ENCODE measurements at regions not wholly inside any gene's neighbourhood (a gene's known extent, or its start where the extent isn't known, plus 50 kb on each side); places are given as distances from the start of the nearest gene placed in this dataset.

DNA sequence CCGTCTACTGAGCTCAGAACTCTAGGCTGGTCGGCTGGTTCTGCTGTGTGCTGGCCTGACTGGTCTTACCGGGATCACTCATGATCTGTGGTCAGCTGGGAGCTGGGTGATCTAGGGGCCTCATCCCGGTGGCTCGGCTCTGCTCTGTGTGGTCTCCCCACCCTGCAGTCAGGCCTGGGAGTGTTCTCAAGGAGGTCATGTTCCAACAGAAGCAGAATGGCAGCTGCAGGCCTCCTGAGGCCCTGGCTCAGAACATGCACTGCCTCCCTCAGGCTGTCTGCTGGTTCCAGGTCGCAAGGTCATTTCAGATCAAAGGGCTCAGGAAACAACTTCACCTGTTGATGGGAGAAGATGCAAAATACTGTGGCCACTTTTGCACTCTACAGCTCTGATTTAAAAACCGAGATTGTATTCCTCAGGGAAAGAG is 81.1 kb upstream of the RFX8 start:
- no peak for DNase-seq

GRCh38 chr2:101551336-101551888 is 76.5 kb upstream of the RFX8 start:
- no peak for DNase-seq

DNA sequence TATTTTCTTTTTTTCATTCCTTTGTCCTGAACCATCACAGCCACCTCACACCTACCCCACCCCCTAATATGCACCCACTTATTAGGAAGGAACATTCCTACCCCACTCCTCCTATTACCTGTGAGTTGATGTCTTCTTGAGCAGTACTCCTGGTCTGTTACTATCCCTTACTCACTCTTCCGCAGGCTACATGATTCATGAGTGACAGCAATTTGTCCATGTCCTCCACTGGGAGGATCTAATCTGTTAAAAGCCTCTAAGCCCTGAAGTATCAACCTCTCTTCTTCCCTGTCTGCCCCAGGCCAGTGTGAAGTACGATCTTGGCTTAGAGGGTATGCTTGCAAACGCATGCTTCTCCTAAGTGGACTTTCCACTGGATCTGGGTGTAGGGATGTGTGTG is 75.6 kb upstream of the RFX8 start:
- DNase-seq = no peak

DNA sequence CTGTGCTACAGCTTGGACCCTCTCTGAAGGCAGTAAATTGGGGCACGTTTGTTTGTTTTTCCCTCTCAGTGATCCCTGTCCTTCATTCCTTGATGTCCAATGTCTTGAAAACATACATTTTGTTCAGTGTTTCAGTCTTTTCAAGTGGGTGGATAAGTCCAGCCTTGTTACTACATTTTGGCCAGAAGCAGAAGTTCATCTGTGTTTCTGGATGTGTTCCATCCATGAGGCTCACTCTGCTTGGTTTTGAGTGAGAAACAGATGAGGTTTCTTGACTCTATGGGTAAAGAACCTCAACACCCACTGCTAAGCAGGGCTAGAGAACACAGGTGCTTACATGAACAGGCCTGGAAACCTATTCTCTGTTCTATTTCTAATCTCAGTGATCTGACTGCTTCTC is 74.5 kb upstream of the RFX8 start:
- no peak for DNase-seq

- no peak for DNase-seq
Measured at GRCh38 chr2:101546376-101547058, 71.6 kb upstream of the RFX8 start.

GRCh38 chr2:101545950-101546349 is 71.0 kb upstream of the RFX8 start:
- no peak for DNase-seq

GRCh38 chr2:101540518-101540917 is 65.6 kb upstream of the RFX8 start:
- DNase-seq = no peak

DNA sequence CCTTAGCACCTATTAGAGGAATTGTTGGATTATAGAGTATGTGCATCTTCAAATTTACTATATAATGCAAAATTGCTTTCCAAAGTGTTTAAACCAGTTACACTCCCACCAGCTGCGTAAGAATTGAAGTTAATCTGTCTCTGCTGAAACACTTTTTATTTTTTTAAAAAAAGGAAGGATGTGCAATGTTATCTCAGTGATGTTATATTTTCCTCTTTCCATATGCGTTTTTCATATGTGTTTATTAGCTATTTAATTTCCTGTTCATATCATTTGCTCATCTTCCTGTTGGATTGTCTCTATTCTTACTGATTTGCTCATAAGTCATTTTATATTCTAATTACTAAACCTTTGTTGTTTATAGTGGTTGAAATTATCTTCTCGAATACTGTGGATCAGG is 63.2 kb upstream of the RFX8 start:
- DNase-seq = no peak

- DNase-seq = no peak
Measured at GRCh38 chr2:101534149-101534611, 59.3 kb upstream of the RFX8 start.

DNA sequence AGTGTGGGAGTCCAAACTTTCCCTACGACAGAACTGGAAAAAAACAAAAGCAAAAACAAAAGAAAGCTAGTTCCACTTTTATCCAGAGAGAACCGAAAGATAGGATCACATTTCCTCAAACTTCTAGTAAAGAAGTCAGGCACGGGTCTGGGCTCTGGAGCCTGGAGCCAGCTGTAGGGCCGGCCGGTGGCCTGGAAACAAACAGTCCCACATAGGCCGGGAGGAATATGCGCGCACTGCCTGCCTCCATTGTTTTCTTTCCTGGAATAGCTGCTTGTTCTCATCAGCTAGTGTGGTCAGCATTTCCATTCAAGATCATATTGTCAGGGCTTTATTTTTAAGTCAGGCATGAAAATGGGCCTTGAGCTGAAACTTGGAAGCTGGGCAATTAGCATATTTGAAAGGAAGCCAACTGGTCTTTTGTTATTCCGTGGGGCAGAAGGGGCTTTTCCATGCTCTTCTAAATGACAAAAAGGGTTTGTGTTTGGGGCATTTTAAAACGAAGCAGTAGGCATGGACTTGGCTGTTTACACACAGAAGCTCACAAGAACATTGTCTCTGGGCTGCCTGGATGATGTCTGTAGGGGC is 58.7 kb upstream of the RFX8 start:
- DNase-seq = no peak

DNA sequence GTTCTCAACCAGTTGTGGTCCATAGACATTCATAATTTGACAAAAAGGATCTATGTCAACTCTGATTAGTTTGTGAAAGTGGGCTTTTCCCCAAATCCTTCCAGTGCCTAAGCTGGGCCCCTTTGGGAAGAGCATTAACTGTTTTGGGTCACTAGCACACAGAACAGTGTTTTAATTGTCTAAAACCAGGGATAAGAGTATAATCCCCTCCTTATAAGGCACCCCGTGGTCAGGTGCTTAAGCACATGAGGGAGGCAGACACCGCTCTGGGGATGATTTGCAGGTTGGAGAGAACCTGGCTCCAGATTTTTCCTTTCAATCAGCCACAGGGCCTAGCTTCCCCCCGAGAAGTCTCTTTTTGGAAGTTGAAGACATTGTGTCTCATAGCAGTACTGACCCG is 53.6 kb upstream of the RFX8 start:
- DNase-seq = no peak

DNA sequence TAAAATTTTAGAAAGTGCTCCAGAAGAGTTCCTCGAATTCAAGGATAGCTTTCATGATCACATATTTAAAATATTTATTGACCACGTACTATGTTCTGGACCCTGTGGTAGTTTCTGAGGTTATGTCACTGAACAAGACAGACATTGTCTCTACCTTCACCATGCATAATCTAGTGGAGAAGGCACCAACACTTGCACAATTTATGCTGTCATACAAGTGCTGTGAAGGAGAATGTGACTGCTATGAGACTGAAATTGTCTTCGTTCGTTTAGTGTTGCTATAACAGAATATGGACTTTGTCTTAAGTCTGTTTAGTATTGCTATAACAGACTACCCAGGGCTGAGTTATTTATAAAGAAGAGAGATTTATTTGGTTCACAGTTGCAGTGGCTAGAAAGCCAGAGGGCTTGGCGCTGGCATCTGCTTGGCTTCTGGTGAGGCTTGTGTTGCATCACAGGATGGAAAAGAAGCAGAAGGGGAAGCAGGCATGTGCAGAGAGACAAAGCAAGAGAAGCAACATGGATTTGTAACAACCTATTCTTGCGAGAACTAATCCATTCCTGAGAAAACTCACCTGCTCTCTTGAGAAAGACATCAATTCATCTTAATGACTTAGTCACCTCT is 50.0 kb upstream of the RFX8 start:
- DNase-seq = no peak

All from muscle of arm (tissue), 1 donor.